ENCODE measurements at regions not wholly inside any gene's neighbourhood (a gene's known extent, or its start where the extent isn't known, plus 50 kb on each side); places are given as distances from the start of the nearest gene placed in this dataset.
A peak's percentile ranks its signal among the peaks of the same experiment; 100 is the strongest.

- DNase-seq: peak; percentile 86
Observed at GRCh38 chr22:23522623-23523251, 57.4 kb downstream of the IGLL1 start.

GRCh38 chr22:23521441-23522113 is 58.5 kb downstream of the IGLL1 start:
- peak; percentile 100 for DNase-seq

GRCh38 chr22:23520863-23521440 is 59.1 kb downstream of the IGLL1 start:
- DNase-seq: peak; percentile 92

GRCh38 chr22:23519442-23520157 is 60.5 kb downstream of the IGLL1 start:
- no peak for DNase-seq

- DNase-seq: peak; percentile 34
Observed at GRCh38 chr22:23518376-23519187, 61.5 kb downstream of the IGLL1 start.

- no peak for DNase-seq
Observed at GRCh38 chr22:23517804-23518375, 62.2 kb downstream of the IGLL1 start.

- DNase-seq: no peak
Observed at GRCh38 chr22:23516304-23516703, 63.8 kb downstream of the IGLL1 start.

- DNase-seq: peak; percentile 22
Observed at GRCh38 chr22:23514322-23515038, 65.6 kb downstream of the IGLL1 start.

- no peak for DNase-seq
Observed at GRCh38 chr22:23513705-23514104, 66.4 kb downstream of the IGLL1 start.

- DNase-seq: no peak
Observed at GRCh38 chr22:23513133-23513532, 67.0 kb downstream of the IGLL1 start.

- DNase-seq: no peak
Observed at GRCh38 chr22:23512721-23513120, 67.4 kb downstream of the IGLL1 start.

GRCh38 chr22:23512348-23512705 is 67.8 kb downstream of the IGLL1 start:
- DNase-seq: no peak

- DNase-seq: peak; percentile 52
Observed at GRCh38 chr22:23511627-23512347, 68.3 kb downstream of the IGLL1 start.

- no peak for DNase-seq
Observed at GRCh38 chr22:23509571-23510302, 70.4 kb downstream of the IGLL1 start.

- DNase-seq: no peak
Observed at GRCh38 chr22:23504516-23504915, 75.6 kb downstream of the IGLL1 start.

- DNase-seq: no peak
Observed at GRCh38 chr22:23503736-23504440, 76.2 kb downstream of the IGLL1 start.

GRCh38 chr22:23503142-23503541 is 76.9 kb downstream of the IGLL1 start:
- no peak for DNase-seq

- no peak for DNase-seq
Observed at GRCh38 chr22:23501708-23502107, 78.4 kb downstream of the IGLL1 start.

- DNase-seq: no peak
Observed at GRCh38 chr22:23501261-23501619, 78.8 kb downstream of the IGLL1 start.

Data from NCI-H69 (cell line).